Mucosa of descending colon (tissue), 3 donors: ENCODE measurements at regions not wholly inside any gene's neighbourhood (a gene's known extent, or its start where the extent isn't known, plus 50 kb on each side); places are given as distances from the start of the nearest gene placed in this dataset.

Experiments
- ATAC-seq: fragments of 200-7000 bp; cut with Tn5 transposase; one replicate; pipeline ENCODE4 v1.9.1; 2020; ENCODE audit warnings: mild to moderate bottlenecking, moderate library complexity
- DNase-seq, 3 donors: peaks; one replicate each; pipeline ENCODE4 v3.0.0-alpha.2; 2020
- H3K36me3 ChIP-seq: fragments of 200-600 bp; one replicate; pipeline ENCODE4 v1.8.0; 2021; ENCODE audit warnings: low read depth, mild to moderate bottlenecking
- H3K4me1 ChIP-seq: fragments of 200-600 bp; one replicate; pipeline ENCODE4 v1.8.0; 2021; ENCODE audit warnings: low read depth, mild to moderate bottlenecking
- H3K4me3 ChIP-seq: fragments of 200-600 bp; one replicate; pipeline ENCODE4 v1.8.0; 2021; ENCODE audit warnings: mild to moderate bottlenecking
- H3K9me3 ChIP-seq: fragments of 200-600 bp; one replicate; pipeline ENCODE4 v1.8.0; 2021; ENCODE audit warnings: mild to moderate bottlenecking
- CTCF ChIP-seq: fragments of 200-600 bp; IDR thresholded peaks from one replicate; pipeline ENCODE4 v1.8.0; 2022; ENCODE audit warnings: antibody characterized with exemption, mild to moderate bottlenecking
- intact Hi-C, 2 donors: fragments of 100-400 bp; cut with DNase I in 1 of 2; cut with micrococcal nuclease in 1 of 2; formaldehyde crosslinking; loops; one replicate each; pipeline versions ENCODE4 v1.11.0 to v1.11.1; 2022; cut with DNase I, micrococcal nuclease
- donor health status: DM: no; HTN: no; CAD: no; lungs with moderate emphysema.
- donor health status: DM: no; HTN: no; CAD: no.
- donor health status: DM: no; HTN: yes; CAD: no.

GRCh38 chr5:178787889-178788288 lies 57.4 kb upstream of the ZNF354A start:
- H3K9me3 ChIP-seq: no peaks in the 10 kb centered on the region
- no peak for TF ChIP-seq CTCF
- H3K36me3 ChIP-seq: no peaks in the 10 kb centered on the region
- intact Hi-C loops: no loop called here
- H3K4me1 ChIP-seq: no peaks in the 10 kb centered on the region
- DNase-seq (no peak), ATAC-seq (no peak)
- no peak overlapping the region for H3K4me3 ChIP-seq

GRCh38 chr5:178786859-178787499 lies 56.5 kb upstream of the ZNF354A start:
- Histone ChIP-seq H3K36me3 (no peaks in the 10 kb centered on the region), H3K4me1 (no peaks in the 10 kb centered on the region), H3K4me3 (no peak overlapping the region), H3K9me3 (no peaks in the 10 kb centered on the region)
- no peak for ATAC-seq
- DNase-seq: no peak
- no peak for TF ChIP-seq CTCF
- intact Hi-C loops: no loop called here

GRCh38 chr5:178786417-178786816 lies 56.0 kb upstream of the ZNF354A start:
- no peak for TF ChIP-seq CTCF
- intact Hi-C loops: no loop called here
- no peak for DNase-seq
- Histone ChIP-seq H3K4me1 (no peaks in the 10 kb centered on the region), H3K4me3 (no peak overlapping the region), H3K36me3 (no peaks in the 10 kb centered on the region), H3K9me3 (no peaks in the 10 kb centered on the region)
- no peak for ATAC-seq

DNA sequence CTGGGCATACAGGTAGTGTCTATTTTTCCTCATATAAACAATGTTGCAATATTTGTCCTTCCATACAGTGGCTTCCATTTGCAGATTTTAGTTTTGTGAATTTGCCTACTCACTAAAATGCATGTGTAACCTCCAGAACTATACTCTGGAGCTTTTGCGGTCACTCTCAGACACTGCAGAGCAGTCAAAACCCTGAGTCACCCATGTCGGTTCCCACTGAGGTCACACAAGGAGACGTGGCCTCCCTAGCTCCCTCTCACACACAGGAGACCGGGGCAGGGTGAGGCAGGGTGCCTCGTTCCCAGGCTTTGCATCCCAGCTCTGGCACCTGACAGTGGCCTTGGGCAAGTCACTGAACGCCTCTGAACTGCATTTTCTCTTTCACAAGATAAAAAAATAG lies 55.5 kb upstream of the ZNF354A start:
- Histone ChIP-seq H3K4me3 (no peak overlapping the region), H3K4me1 (no peaks in the 10 kb centered on the region), H3K36me3 (no peaks in the 10 kb centered on the region), H3K9me3 (no peaks in the 10 kb centered on the region)
- no peak for TF ChIP-seq CTCF
- DNase-seq (no peak), ATAC-seq (no peak)
- intact Hi-C loops: no loop called here

- H3K4me1 ChIP-seq: no peaks in the 10 kb centered on the region
- ATAC-seq (no peak), DNase-seq (no peak)
- no peak overlapping the region for H3K4me3 ChIP-seq
- no peaks in the 10 kb centered on the region for H3K9me3 ChIP-seq
- no peak for TF ChIP-seq CTCF
- intact Hi-C loops: no loop called here
- no peaks in the 10 kb centered on the region for H3K36me3 ChIP-seq
These were observed 53.9 kb upstream of the ZNF354A start for GRCh38 chr5:178784391-178784790.

DNA sequence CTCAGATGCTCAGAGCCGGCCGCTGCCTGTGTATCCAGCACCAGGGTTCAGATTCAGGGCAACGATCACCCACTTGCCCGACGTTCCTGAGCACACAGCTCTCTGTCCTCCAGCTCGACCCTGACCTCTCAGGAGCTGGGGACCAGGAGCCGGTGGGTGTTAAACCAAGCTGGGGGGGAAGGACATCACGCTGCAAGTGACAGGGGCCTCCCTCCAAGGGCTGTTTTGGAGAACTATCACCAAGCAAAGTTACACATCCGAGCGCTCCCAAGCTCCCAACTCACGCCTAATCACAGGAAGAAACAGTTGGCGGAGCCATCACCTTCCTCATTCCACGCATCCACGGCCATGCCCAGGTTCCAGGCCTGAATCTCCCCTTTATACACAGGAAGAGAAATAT lies 51.5 kb upstream of the ZNF354A start:
- no peak for TF ChIP-seq CTCF
- intact Hi-C loops: no loop called here
- H3K9me3 ChIP-seq: no peaks in the 10 kb centered on the region
- no peaks in the 10 kb centered on the region for H3K36me3 ChIP-seq
- H3K4me1 ChIP-seq: no peaks in the 10 kb centered on the region
- ATAC-seq: no peak
- no peak overlapping the region for H3K4me3 ChIP-seq
- no peak for DNase-seq
